Umbilical cord (tissue), 1 donor: ENCODE measurements at regions not wholly inside any gene's neighbourhood (a gene's known extent, or its start where the extent isn't known, plus 50 kb on each side); places are given as distances from the start of the nearest gene placed in this dataset.
A peak's percentile ranks its signal among the peaks of the same experiment; 100 is the strongest.

Source experiments
- DNase-seq: peaks from one replicate; pipeline ENCODE4 v3.0.0-alpha.2; 2015; ENCODE audit warnings: low spot score

DNA sequence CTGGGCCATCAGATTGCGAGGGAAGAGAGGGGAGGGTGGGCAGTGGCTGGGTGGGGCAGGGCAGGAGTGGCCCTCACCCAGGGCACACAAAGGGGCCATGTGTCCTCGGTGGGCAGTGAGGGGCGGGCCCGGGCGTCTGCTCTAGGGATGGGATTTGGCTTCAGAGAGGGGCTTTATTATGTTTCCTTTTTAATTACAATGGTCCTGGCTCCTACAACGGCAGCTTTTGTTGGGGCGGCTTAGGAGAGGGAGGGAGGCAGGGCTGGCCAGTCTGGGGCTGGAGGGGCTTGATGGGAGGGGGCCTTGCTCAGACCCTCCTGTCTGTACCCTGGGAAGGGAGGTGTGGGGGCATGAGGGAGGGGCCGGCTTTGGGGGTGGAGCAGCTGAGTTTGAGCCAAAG is 102.8 kb upstream of the WNT4 start:
- no peak for DNase-seq

DNA sequence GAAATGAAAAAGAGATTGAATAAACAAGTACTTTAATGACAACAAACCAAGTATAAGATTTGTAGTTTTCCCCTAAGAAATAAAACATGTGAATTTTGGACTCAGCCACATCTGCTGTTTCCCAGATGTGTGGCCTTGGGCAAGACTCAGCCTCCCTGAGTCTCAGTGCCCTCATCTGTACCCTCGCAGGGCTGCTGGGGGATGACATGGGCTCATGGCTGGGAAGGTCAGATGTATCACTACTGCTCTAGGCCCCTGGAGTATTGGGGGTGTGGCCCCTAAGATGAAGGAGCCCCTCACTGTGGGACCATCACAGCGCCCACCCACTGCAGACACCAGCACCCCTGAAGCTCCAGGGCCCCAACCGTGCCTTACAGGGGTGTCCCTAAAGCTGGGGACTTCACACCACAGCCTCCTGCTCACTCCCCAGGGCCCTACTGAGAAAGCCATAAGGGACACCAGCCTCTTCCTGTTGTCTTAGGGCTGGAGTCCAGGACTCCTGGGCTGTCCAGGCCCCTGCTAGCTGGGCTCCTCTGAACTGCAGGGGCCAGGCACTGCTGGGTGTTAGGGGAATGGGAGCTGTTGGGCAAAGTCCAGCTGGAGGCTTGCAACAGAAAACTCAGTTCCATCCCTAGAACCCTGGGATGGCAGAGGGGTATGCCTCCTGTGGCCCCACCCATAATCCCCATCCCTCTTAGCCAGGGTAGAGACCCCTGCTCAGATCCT is 104.0 kb upstream of the WNT4 start:
- no peak for DNase-seq

DNA sequence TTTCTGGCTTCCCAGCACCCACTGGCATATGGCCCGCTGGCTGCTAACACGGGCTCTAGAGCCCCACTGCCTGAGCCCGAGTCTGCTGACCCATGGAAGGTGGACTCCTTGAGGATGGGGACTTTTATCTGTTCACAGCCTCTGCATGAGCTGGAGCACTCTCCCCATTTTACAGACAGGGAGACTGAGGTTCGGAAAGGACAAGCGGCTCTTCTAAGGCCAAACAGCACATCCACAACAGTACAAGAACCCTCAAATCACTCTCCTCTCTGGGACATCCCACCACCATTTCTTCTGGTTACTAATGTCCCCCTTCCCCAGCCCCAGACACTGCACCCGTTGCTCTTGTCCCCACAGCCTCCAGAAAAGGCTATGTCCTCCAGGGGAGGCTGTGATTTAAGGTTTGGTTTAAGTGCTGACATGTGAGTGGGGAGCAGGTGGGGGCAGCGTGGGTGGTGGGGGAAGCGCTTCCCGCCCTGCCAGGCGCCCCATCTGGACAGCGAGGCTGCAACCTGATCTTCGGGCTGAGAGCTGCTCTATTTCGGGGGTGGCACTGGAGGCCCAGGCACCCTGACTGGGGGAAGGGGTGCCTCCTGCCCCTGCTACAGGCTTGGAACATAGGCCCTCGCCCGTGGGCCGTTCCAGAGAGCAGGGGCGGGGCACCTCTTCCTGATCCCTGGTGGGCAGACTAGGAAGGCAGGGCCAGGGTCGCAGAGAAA is 104.8 kb upstream of the WNT4 start:
- DNase-seq = no peak

DNA sequence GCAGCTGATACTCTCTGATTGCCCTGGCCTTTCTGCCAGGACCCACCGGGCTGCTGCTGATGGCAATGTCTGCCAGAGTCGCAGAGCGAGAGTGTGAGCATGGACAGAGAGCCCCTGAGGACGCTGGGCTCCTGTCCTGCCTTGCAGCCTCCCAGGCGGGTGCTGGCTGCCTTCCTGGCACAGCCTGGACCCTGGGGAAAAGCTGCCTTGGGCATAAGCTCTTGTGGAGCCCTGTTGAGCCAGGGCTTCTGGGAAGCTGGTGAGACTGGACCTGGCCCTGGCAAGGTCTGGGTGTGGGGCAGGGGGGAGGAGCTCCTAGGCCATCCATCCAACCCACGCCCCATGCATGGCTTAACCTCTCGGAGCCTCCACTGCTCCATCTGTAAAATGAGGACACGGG is 105.8 kb upstream of the WNT4 start:
- DNase-seq = no peak

DNA sequence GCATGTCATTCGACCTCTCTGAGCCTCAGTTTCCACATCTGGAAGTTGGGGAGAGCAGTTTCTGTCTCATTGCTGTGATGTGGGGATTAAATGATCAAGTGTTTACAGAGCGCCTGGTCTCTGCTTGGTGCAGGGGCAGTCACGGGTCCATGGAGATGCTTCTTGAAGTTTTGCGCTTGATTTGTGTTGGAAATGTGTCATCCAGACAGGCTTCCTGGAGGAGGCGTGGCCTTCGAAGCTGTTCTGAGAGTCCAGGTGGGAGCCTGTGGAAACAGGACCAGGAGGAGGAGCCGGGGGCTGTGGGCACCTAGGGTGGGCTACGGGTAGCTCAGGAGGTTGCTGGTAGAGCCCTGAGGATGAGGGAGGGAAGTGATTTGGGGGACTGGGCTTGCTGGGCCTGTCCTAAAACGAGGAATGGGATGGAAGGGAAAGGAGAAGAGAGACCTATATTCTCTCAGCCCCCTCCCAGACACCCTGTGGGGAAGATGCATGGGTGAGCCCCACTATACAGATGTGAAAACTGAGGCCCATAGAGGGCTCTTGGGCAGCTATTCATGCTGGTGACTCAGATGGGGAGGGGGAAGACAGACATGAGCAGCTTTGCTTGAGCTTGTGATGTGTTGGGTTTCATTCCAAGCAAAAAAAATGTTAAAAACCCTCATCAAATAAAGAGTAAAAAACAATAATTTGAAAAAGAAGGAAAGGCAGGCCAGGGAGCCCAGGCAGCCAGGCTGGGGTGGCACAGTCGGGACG is 107.2 kb upstream of the WNT4 start:
- DNase-seq = no peak

DNA sequence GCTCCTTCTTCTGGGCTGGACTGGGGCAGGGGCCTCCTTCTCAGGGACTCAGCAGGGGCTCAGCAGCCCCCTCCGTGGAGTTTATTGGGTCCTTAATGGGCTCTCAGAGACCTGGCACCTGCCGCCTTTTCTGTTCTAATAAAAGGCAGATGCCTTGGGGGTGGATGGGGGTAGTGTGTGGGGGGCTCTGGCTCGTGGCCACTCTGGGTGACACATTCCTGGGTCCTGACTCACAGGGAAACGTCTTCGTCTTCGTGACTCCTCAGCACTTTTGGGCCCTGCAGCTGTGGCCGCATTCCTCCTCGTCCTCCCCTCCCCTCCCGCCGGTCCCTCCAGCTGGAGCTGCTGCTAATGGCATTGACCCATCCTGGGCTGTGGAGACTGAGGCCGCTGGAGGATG is 107.8 kb upstream of the WNT4 start:
- DNase-seq = peak; percentile 35

DNA sequence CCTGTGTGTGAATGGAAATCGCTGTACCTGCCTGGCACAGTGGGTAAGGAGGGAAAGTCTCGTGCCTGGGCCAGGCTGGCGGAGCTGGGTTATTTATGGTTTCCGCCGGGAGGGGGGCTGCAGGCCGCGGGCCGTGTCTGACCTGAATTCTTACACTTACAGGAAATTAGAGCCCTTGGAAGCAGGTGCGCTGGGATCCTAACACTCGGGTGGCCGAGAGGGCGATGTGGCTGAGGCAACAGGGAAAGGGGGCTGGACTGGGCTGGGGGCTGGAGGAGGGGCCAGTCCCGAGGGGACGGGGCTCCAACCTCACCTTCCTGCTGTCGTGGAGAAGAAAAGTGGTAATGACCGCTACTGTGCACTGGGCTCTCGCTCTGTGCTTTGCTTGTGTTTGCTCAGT is 109.4 kb upstream of the WNT4 start:
- DNase-seq = no peak

DNA sequence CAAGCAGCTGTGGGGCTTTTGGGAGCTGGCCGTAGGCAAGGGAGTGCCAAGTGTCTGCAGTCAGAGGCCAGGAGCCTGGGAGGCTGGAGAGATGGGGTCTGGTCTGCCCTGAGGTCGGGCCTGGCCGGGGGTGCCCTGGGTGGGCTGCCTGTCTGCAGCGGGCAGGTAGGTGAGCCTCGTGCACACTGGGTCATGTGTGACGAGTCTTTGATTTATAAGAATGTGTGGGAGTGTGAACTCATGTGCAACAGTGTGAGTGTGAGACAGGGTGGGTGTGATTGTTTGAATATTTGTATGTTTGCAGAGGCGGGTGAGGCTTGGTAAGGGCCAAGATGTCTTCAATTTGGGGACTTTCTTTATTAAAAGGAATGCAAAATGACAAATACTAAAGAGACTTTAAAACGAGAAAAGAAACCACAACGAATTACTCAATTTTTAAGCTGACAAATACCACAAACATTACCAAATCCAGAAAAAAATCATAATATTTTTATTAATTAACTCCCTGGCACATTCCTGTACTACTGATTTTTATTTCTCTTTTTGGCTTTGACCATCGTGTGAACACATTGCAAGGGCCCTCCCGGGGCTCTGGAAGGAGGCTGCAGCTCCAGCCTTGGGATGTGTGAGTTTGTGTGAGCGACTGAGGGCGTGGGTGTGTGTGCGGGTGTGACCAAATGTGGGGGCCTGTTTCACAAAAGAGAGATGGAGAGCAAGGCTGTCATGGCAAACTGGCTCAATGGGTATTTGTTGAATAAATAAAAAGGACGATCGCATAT is 110.3 kb upstream of the WNT4 start:
- DNase-seq = no peak

DNA sequence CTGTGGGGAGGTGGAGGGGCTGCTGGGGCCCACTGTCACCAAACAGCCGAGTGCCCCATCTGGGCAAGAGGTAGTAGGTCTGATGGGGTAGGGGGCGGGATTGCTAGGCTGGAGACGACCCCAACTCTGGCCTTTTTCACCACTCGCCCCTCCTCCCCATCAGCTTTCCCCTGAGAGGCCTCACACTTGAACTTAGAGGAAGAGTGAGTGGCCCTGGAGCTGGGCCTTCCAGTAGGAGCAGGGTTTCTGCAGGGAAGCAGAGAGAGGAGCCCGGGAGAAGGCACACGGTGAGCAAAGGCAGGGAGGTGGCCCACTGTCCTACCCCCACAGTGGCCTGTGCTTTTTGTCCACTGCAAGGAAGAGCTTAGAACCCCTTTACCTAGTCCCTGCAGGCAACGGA is 111.9 kb upstream of the WNT4 start:
- no peak for DNase-seq

DNA sequence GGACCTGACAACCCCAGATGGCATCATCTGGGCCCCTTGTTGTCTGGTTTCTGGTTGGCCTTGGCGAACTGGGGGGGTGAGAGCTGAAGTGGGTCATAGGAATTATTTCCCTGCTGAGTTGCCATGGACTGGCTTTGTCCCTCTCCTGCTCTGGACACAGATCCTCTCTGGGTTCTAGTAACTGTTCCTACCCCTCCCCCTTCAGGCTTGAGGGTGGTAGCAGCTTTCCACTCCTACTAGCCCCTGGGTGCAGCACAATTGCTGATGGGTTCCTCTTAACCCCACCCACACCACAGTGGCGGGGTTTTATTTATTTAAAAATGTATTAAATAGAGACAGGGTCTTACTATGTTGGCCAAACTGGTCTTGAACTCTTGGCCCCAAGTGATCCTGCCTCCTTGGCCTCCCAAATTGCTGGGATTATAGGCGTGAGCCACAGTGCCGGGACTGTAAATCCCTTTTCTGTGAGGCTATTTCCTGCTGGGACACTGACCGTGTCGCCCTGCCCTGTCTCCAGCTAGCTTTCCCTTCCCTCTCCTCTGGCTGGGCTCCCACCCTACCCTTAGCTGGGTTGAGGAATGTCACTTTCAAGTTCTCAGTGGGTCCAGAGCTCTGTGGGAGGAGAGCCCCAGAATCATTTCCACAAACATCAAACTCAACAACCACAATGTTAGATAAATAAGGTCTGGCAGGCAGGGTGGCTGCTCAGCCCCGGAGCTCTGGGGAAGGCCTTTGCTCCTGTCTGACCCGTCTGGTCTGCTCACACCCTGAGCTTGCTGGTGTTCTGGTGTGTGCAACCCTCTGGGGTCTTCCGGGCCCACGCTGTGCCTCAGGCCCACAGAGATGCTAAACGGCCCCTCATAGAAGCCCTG is 112.7 kb upstream of the WNT4 start:
- no peak for DNase-seq

DNA sequence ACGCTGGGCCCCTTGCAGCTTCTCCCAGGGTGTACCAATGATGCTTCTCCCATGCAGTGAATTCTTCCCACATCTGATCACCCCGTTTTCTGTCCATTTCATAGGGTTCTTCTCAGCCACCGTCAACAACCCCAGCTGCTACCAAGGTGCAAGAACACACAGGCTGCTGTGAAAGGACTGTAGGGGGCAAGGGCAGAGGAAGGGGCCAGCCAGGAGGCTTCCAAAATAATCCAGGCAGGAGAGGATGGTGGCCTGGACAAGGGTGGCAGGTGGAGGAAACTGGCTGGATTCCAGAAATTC is 113.3 kb upstream of the WNT4 start:
- DNase-seq = no peak

DNA sequence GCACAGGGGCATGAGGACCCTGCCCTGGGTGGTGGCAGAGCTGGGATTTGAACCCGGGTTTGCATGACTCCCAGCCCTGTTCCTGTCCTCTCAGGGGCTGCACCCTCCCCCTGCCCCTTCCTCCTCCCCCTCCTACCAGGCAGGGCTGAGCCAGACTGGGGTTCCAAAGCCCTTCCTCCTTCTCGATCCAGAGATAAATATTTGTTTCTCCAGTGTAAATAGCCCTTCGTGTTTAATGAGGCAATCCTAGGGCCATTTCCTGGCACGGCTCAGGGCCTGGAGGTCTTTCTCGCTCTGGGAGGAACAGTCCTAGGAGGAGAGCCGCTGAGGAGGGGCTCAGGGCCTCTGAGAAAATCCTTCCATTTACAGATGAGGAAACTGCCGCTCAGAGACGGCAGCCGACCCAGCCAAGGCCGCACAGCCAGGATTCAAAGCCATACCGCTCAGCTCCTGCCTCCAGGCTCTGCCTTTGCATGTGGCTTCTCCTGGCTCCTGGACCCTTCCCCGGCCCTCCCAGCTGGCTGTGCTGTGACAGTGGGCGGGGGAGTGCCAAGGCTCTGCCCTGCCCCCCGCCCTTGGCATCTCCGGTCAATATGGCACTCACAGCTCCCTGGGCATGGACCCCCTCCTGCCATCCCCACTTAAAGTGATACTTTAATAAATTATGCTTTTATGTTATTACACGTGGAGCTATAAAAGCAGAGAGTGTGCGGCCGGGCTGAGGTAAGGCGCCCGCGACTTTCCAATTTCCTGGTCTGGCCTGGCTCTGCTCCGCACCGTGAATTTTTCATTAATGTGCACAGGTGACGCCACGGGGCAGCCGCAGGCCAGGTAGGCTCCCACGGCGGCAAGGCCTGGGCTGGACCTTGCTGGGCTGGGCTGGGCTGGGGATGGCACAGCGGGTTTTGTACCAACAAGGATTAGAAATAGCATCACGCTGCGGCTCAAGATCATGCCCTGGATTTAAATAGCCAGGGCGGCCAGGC is 114.7 kb upstream of the WNT4 start:
- no peak for DNase-seq

DNA sequence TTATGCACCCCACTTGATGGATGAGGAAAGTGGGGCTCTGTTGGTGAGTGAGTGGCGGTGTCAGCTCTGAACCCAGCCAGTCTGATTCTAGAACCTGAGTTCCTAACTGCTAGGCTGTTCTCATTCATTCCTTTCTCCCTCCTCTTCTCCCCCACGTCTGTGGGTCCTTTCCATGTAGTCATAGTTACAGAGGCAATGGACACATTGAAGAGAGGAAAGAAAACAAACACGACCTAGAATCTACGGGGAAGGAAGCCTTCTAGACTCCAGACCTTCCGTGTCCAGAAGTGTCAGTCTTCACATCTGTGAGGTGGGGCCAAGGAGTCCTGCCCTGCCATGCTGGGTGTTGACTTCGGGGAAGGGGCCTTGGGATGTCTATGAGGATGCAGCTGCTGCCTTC is 115.8 kb upstream of the WNT4 start:
- DNase-seq = no peak

DNA sequence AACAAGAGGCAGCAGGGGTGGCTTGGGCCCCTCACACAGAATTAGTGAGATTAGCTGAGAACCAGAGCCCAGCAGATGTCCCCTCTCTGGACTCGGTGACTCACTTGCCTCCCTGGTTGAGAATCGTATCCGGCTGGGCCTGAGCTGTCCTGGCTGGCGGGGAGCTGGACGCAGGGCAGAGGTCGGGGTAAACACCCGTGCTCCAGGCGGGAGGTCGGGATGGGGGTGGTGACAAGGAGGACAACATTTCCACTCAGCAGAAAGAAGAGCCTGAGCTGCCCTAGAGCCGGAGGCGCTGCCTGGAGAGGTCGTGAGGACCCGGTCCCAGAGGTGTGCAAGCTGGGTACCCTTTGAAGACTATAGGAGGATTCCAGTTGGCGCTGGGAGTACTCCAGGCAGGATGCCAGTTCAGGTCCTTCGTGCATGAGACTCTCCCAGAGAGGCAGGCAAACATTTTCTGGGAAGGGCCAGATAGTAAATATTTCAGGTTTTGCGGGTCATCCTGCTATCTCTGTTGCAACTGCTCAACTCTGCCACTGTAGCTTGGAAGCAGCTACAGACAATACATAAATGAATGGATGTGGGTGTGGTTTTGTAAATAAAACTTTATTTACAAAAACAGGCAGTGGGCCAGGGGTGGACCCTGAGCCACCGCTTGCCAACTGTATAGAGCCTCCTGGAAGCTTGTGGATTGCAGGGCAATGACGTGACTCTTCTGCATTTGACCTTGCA is 116.8 kb upstream of the WNT4 start:
- DNase-seq = peak; percentile 35

DNA sequence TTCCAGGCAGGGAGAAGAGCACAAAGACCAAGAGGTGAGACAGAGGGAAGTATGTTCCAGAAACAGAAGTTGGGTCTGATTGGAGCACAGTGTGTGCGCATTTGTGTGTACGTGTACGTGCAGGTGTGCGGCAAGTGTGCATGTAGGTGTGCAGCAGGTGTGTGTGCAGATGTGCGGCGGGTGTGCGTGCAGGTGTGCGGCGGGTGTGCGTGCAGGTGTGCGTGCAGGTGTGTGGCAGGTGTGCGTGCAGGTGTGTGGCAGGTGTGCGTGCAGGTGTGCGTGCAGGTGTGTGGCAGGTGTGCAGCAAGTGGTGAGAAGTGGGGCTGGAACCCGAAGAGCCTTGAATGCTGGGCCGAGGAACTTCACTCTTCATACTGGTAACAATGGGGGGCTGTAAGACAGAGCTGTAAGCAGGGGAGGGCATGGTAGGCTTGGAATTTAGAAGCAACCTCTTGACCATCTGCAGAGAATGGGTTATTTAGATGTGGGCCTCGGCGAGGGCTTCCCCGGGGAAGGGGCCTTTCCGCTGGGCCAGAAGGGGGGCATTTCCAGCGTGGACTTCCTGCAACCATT is 118.0 kb upstream of the WNT4 start:
- DNase-seq = no peak

DNA sequence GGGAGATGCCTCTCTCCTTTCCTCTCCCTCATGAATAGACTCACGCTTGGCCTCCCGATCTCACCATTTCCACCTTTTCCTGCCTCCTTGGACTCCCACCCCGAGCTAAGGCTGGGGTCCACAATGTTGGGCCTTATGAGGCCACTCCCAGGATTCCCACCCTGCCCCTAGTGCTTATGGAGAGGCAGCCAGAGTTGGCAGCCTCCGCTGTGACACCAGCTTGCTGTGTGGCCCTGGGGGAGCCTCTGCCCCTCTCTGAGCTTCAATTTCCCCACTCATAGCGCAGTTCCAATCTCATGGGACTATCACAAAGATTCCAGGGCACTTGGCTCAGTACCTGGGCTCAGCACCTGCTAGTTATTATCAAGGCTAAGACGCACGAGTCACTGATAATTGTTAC is 118.7 kb upstream of the WNT4 start:
- no peak for DNase-seq

DNA sequence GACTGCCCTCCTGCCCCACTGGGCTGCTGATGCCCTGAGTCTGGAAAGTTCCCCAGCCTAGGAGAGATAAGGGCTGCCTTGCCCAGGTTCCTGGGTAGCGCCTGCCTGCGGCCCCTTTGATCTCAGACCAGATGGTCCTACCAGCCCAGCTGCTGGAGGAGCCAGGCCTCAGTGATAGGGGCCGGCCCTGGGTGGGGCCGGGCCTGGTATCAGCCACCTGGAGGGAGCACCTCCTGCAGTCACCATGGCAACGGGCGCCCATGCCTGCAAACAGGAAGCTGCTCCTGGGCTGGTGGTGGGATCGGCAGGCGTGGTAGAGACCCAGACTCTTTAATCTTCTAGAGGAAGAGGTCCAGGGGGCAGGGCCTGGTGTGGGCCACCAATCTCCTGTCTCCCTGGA is 119.7 kb upstream of the WNT4 start:
- no peak for DNase-seq

DNA sequence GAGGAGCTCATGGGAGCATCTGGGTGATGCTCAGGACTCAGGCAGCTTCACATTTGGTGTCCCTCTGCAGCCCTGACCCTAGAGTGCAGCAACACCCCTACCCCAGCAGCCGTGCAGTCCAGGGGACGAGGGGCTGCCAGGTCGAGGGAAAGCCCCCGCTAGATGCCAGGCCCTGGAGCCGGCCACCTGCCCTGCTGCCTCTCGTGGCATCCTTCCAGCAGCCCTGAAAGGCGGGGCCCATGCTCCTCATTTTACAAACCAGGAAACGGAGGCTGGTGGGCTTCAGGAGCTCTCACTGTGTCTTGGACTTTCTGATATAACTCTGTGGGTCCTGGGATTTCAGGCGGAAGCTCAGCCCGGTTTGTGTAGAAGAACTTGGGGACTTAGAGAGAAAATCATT is 120.5 kb upstream of the WNT4 start:
- no peak for DNase-seq
